ENCODE measurements at regions not wholly inside any gene's neighbourhood (a gene's known extent, or its start where the extent isn't known, plus 50 kb on each side); places are given as distances from the start of the nearest gene placed in this dataset.

- no peak for DNase-seq (ENCODE audit: low read depth)
Measured at GRCh38 chr11:116180806-116181600, 591.8 kb downstream of the BUD13 start.

GRCh38 chr11:116179401-116179800 lies 593.4 kb downstream of the BUD13 start:
- DNase-seq (ENCODE audit: low read depth) = no peak

GRCh38 chr11:116177521-116178210 lies 595.1 kb downstream of the BUD13 start:
- DNase-seq (ENCODE audit: low read depth) = no peak

GRCh38 chr11:116176484-116177005 lies 596.2 kb downstream of the BUD13 start:
- DNase-seq (ENCODE audit: low read depth) = no peak

- no peak for DNase-seq (ENCODE audit: low read depth)
Measured at GRCh38 chr11:116175707-116176106, 597.1 kb downstream of the BUD13 start.

GRCh38 chr11:116173941-116174911 lies 598.6 kb downstream of the BUD13 start:
- DNase-seq (ENCODE audit: low read depth) = no peak

GRCh38 chr11:116173506-116173905 lies 599.3 kb downstream of the BUD13 start:
- no peak for DNase-seq (ENCODE audit: low read depth)

GRCh38 chr11:116172851-116173250 lies 599.9 kb downstream of the BUD13 start:
- no peak for DNase-seq (ENCODE audit: low read depth)

GRCh38 chr11:116172156-116172555 lies 600.6 kb downstream of the BUD13 start:
- DNase-seq (ENCODE audit: low read depth) = no peak

- DNase-seq (ENCODE audit: low read depth) = no peak
Measured at GRCh38 chr11:116171271-116172140, 601.3 kb downstream of the BUD13 start.

GRCh38 chr11:116170526-116171120 lies 602.2 kb downstream of the BUD13 start:
- DNase-seq (ENCODE audit: low read depth) = no peak

GRCh38 chr11:116169776-116170175 lies 603.0 kb downstream of the BUD13 start:
- no peak for DNase-seq (ENCODE audit: low read depth)

GRCh38 chr11:116168459-116168787 lies 604.4 kb downstream of the BUD13 start:
- DNase-seq (ENCODE audit: low read depth) = no peak

- DNase-seq (ENCODE audit: low read depth) = no peak
Measured at GRCh38 chr11:116167706-116168458, 604.9 kb downstream of the BUD13 start.

GRCh38 chr11:116166573-116167465 lies 606.0 kb downstream of the BUD13 start:
- DNase-seq (ENCODE audit: low read depth) = no peak

GRCh38 chr11:116164843-116165242 lies 607.9 kb downstream of the BUD13 start:
- DNase-seq (ENCODE audit: low read depth) = no peak

GRCh38 chr11:116162886-116163230 lies 609.9 kb downstream of the BUD13 start:
- DNase-seq (ENCODE audit: low read depth) = no peak

- no peak for DNase-seq (ENCODE audit: low read depth)
Measured at GRCh38 chr11:116162086-116162885, 610.5 kb downstream of the BUD13 start.
